ENCODE measurements at regions not wholly inside any gene's neighbourhood (a gene's known extent, or its start where the extent isn't known, plus 50 kb on each side); places are given as distances from the start of the nearest gene placed in this dataset.

DNA sequence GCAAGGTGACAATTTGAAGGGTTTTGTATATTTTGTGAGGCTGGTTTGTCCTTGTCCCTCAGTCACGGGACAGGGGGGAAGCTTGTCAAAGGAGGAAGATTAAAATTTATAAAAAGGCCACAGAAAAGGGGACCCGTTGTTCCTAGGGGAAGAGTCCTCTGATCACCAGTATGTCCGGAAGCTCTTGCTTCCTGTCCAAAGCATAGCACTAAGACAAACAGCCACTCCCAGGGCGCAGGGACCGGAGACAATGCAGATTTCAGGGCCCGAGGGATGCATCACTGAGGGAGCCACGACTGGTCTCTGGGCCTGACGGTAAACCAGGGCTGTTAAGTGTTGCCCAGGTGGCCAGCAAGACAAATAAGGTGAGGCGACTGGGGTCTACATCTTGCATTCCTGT is 95.2 kb downstream of the MAF start:
- DNase-seq (ENCODE audit: low spot score): no peak
- no peaks in the 10 kb centered on the region for H3K79me2 ChIP-seq (ENCODE audit: insufficient read depth, low read depth, low read length)
- no peak overlapping the region for H2AFZ ChIP-seq (ENCODE audit: low read length)
- no peak overlapping the region for H3K4me3 ChIP-seq (ENCODE audit: low read depth, low read length, poor library complexity, severe bottlenecking)
- H3K4me2 ChIP-seq (ENCODE audit: low read length): no peak overlapping the region
- TF ChIP-seq EZH2phosphoT487 (IDR thresholded peaks at IDR 0.05; ENCODE audit: borderline replicate concordance, low read depth, low read length): no peak
- no peak for TF ChIP-seq CTCF (conservative IDR thresholded peaks at IDR 0.05; ENCODE audit: low read length)
- no TSS peak for BruUV-seq (replicated peaks)
- no peaks in the 10 kb centered on the region for H3K9me3 ChIP-seq (ENCODE audit: low read length)
- no peaks in the 10 kb centered on the region for H3K9me2 ChIP-seq (ENCODE audit: insufficient read depth, low read length)
- H3K27ac ChIP-seq (ENCODE audit: low read depth, low read length, poor library complexity, severe bottlenecking): no peak overlapping the region
- ChIA-PET CTCF (ENCODE audit: unreplicated experiment) (no interaction called here), POLR2A (no interaction called here)
- intact Hi-C loops (cut with micrococcal nuclease; ENCODE audit: unreplicated experiment): no loop called here
- H3K36me3 ChIP-seq (ENCODE audit: insufficient read depth, low read length): no peaks in the 10 kb centered on the region
- no peaks in the 10 kb centered on the region for H4K20me1 ChIP-seq (ENCODE audit: insufficient read depth, low read length)
- no peaks in the 10 kb centered on the region for H3K4me1 ChIP-seq (ENCODE audit: insufficient read depth, low read length, poor library complexity, severe bottlenecking)

DNA sequence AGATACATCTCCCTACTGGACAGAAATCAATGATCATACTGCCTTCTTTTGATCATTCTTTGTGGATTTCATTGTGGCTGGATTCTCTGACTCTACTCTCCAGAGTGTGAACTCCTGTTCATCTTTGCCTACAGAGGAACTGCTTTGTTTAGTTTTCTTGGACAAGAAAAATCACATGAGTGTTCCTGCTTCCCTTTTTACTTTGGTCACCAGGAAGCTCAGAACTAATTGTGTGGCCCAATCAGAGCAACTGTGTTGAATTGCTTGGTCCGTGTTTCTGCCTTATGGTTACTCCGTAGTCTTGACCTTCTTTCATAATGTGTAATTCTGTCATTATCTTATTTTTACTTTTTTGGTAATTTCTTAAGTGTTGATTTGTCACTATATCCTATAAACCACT is 97.0 kb downstream of the MAF start:
- H3K4me2 ChIP-seq (ENCODE audit: low read length): no peak overlapping the region
- ChIA-PET CTCF (ENCODE audit: unreplicated experiment) (no interaction called here), POLR2A (no interaction called here)
- intact Hi-C loops (cut with micrococcal nuclease; ENCODE audit: unreplicated experiment): no loop called here
- no peak for DNase-seq (ENCODE audit: low spot score)
- no peaks in the 10 kb centered on the region for H3K79me2 ChIP-seq (ENCODE audit: insufficient read depth, low read depth, low read length)
- no peaks in the 10 kb centered on the region for H4K20me1 ChIP-seq (ENCODE audit: insufficient read depth, low read length)
- H3K9me3 ChIP-seq (ENCODE audit: low read length): no peaks in the 10 kb centered on the region
- no peaks in the 10 kb centered on the region for H3K4me1 ChIP-seq (ENCODE audit: insufficient read depth, low read length, poor library complexity, severe bottlenecking)
- no peak overlapping the region for H3K27ac ChIP-seq (ENCODE audit: low read depth, low read length, poor library complexity, severe bottlenecking)
- H3K4me3 ChIP-seq (ENCODE audit: low read depth, low read length, poor library complexity, severe bottlenecking): no peak overlapping the region
- no TSS peak for BruUV-seq (replicated peaks)
- H3K9me2 ChIP-seq (ENCODE audit: insufficient read depth, low read length): no peaks in the 10 kb centered on the region
- no peak overlapping the region for H2AFZ ChIP-seq (ENCODE audit: low read length)
- TF ChIP-seq EZH2phosphoT487 (IDR thresholded peaks at IDR 0.05; ENCODE audit: borderline replicate concordance, low read depth, low read length) (no peak), CTCF (conservative IDR thresholded peaks at IDR 0.05; ENCODE audit: low read length) (no peak)
- H3K36me3 ChIP-seq (ENCODE audit: insufficient read depth, low read length): no peaks in the 10 kb centered on the region

GRCh38 chr16:79501446-79501845 is 99.1 kb downstream of the MAF start:
- ChIA-PET POLR2A (no interaction called here), CTCF (ENCODE audit: unreplicated experiment) (no interaction called here)
- H3K4me1 ChIP-seq (ENCODE audit: insufficient read depth, low read length, poor library complexity, severe bottlenecking): no peaks in the 10 kb centered on the region
- intact Hi-C loops (cut with micrococcal nuclease; ENCODE audit: unreplicated experiment): no loop called here
- no peaks in the 10 kb centered on the region for H3K36me3 ChIP-seq (ENCODE audit: insufficient read depth, low read length)
- no peak for TF ChIP-seq EZH2phosphoT487 (IDR thresholded peaks at IDR 0.05; ENCODE audit: borderline replicate concordance, low read depth, low read length)
- TF ChIP-seq CTCF (conservative IDR thresholded peaks at IDR 0.05; ENCODE audit: low read length): no peak
- H3K4me2 ChIP-seq (ENCODE audit: low read length): no peak overlapping the region
- no peaks in the 10 kb centered on the region for H3K9me2 ChIP-seq (ENCODE audit: insufficient read depth, low read length)
- no peaks in the 10 kb centered on the region for H4K20me1 ChIP-seq (ENCODE audit: insufficient read depth, low read length)
- no peak overlapping the region for H3K27ac ChIP-seq (ENCODE audit: low read depth, low read length, poor library complexity, severe bottlenecking)
- DNase-seq (ENCODE audit: low spot score): no peak
- no TSS peak for BruUV-seq (replicated peaks)
- no peaks in the 10 kb centered on the region for H3K79me2 ChIP-seq (ENCODE audit: insufficient read depth, low read depth, low read length)
- H3K9me3 ChIP-seq (ENCODE audit: low read length): no peaks in the 10 kb centered on the region
- H3K4me3 ChIP-seq (ENCODE audit: low read depth, low read length, poor library complexity, severe bottlenecking): no peak overlapping the region
- no peak overlapping the region for H2AFZ ChIP-seq (ENCODE audit: low read length)
